WTC11 (cell line): ENCODE measurements at regions not wholly inside any gene's neighbourhood (a gene's known extent, or its start where the extent isn't known, plus 50 kb on each side); places are given as distances from the start of the nearest gene placed in this dataset.

Experiments
- ATF6 ChIP-seq: sonication (generic); formaldehyde crosslinking; IDR thresholded peaks from 2 replicates; pipeline ENCODE4 v1.8.1; 2023; ENCODE audit warnings: mild to moderate bottlenecking, missing genetic modification reagents
- CTCF ChIP-seq: fragments of 200-600 bp; IDR thresholded peaks from 2 replicates; pipeline ENCODE4 v1.8.0; 2022; ENCODE audit warnings: antibody characterized with exemption
- JUN ChIP-seq: sonication (generic); formaldehyde crosslinking; IDR thresholded peaks from 2 replicates; pipeline ENCODE4 v1.8.0; 2023; ENCODE audit warnings: mild to moderate bottlenecking, missing genetic modification reagents
- PREB ChIP-seq: sonication (generic); formaldehyde crosslinking; IDR thresholded peaks from 2 replicates; pipeline ENCODE4 v1.8.1; 2022; ENCODE audit warnings: mild to moderate bottlenecking, missing genetic modification reagents, moderate library complexity, borderline replicate concordance
- SMAD4 ChIP-seq: sonication (generic); formaldehyde crosslinking; IDR thresholded peaks from 2 replicates; pipeline ENCODE4 v1.8.0; 2022; ENCODE audit warnings: mild to moderate bottlenecking, missing genetic modification reagents
- ZBTB21 ChIP-seq: sonication (generic); formaldehyde crosslinking; IDR thresholded peaks from 2 replicates; pipeline ENCODE4 v1.8.1; 2023; ENCODE audit warnings: mild to moderate bottlenecking, missing genetic modification reagents, borderline replicate concordance

GRCh38 chr6:8855411-8855810 lies 420.1 kb upstream of the SLC35B3 start:
- TF ChIP-seq ZBTB21 (CRISPR knock-in tag) = no peak
- TF ChIP-seq ATF6 (CRISPR knock-in tag) = no peak
- TF ChIP-seq CTCF = no peak
- TF ChIP-seq SMAD4 (CRISPR knock-in tag) = no peak
- TF ChIP-seq JUN (CRISPR knock-in tag) = no peak
- TF ChIP-seq PREB = no peak
